ENCODE measurements at regions not wholly inside any gene's neighbourhood (a gene's known extent, or its start where the extent isn't known, plus 50 kb on each side); places are given as distances from the start of the nearest gene placed in this dataset.
"Not testable (repeated sequence)": the region's sequence is repeated elsewhere in the genome, so short reads cannot be mapped to it uniquely, and the experiment has no call there.

DNA sequence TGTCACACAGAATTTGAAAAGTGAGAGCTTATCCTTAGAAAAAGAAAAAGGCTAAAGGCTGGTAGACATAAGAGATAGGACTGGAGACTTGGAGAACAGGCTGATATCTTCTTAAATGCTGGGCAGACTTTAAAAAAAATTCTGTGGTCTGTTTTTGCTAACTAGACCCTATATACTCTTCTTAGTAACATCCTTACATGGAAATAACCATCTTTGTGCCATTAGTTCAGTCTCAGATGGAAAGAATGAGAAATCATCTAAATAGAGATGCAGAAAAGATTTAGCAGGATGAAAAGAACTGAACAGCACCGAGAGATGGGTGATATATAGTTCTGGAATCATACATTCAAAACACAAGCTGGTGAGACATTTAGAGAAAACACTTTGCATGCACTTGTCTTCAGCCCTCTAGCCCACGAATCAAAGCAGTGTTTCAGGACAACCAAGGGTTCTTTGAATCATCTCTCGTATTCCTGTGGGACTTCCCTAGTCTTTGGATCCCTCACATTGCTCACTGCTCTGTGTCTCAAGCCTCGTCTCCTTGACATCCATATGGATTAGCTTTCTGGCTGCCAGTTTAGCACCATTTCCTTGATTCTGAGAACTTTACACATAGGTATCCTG is 93.0 kb upstream of the LYSMD4 start:
- DNase-seq = no peak

DNA sequence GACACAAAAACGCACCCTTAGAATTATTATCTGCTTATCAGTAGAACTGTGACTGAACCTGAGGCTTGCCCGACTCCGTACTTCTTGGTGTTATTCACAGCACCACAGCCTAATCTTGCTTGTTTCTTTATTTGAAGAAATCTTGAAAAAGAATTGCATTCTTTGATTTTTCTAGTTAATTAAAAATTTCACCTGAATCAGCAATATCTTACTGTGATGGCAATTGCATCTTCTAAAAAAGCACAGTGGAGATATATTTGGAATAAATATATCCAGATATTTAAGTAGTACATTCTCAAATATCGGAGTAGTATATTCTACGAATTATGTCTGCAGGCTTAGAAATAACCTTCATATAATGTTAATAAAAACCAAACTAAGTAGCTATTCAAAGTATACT is 90.1 kb upstream of the LYSMD4 start:
- no peak for DNase-seq

DNA sequence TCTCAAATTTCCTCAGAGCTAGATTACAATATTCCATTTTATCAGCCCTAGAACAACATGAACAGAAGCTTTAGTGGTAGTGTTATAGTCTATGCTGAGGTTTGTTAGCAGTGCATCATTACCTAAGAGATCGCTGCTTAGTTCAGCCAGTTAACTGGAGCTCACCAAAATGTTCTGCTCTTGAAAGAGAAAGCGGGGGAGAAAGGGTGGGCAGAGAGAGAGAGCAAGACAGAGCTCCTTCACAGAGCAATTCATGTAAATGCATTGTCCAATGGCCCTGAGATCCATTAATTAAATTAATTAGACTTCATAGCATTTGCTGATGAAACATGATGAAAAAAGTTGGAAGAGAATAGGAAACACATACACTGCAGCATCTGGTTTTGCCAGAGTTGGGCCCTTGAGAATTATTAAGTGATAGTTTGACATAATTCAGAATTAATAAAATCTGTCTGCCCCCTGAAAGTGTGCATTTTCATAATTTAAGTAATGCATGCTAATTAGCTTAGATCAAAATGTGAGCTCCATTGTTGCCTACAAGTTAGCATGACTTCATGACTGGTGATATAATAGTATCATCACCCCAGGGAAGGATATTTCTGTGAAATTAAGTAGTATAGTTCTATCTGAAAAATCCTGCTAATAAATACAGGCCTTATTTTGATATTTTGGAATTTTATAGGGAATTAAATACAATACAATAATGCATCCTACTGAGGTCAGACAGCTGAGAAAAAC is 86.9 kb upstream of the LYSMD4 start:
- DNase-seq = no peak

DNA sequence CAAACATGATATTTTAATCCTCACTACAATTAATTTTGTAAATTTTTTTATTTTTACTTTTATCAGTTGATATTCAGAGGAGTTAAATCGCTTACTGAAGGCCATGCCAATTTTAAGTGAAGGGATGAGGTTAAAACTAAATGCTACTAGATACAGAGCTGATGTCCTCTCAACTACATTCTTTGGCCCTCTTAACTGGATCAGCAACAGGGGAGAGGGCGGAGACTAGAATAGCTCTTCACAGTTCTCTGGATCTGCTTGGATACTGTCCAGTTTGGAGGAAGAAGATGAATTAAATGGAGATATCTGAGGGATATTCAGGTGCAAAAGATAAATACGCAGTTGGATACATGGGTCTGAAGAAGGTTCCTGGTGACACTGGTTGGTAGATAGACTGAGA is 85.6 kb upstream of the LYSMD4 start:
- no peak for DNase-seq

DNA sequence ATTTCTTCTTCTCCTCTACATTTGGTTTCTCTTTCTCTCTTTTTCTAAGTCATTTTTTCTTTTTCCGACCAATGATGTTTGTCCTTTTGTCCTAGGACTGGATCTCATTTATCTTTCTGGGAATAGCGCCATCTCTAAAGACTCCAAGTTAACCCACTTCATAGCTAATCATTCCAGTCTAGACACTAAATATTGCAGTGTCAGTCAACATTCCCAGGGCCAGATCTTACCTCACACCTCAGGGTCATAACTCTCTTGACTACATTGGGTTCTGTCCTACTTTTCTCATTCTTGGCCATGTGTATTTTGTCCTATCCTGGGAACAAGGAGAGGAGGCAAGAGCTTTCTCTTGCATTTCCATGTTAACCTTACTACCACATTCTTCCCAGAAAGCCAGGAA is 83.6 kb upstream of the LYSMD4 start:
- DNase-seq = not testable (repeated sequence)

DNA sequence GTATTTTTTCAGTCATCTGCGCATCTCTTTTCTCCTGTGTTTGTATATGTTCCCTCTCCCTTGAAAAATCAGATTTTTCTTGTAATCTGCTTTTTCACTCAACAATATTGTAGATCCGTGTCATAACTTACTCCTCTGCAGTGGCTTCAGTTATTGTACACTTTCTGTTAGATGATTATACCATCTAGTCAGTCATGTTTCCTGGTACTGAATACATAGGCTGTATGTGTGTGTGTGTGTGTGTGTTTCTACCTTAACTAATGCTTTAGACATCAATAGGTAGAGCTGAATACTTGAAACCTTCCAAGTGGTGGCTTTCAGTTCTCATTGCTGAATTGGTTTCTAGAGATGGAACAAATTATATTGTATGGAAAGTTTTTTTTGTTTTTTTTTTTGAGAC is 77.4 kb upstream of the LYSMD4 start:
- DNase-seq = not testable (repeated sequence)

DNA sequence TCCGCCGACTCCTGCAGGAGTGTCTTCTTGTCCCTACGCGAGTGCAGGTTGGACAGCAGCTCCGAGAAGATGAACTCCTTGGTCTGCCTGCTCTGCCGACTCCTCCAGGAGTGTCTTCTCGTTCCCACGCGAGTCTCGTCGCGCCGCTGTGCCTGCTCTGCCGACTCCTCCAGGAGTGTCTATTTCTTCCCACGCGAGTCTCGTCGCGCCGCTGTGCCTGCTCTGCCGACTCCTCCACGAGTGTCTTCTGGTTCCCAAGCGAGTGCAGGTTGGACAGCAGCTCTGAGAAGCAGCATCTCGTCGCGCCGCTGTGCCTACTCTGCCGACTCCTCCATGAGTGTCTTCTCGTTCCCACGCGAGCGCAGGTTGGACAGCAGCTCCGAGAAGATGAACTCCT is 66.6 kb upstream of the LYSMD4 start:
- DNase-seq = not testable (repeated sequence)

DNA sequence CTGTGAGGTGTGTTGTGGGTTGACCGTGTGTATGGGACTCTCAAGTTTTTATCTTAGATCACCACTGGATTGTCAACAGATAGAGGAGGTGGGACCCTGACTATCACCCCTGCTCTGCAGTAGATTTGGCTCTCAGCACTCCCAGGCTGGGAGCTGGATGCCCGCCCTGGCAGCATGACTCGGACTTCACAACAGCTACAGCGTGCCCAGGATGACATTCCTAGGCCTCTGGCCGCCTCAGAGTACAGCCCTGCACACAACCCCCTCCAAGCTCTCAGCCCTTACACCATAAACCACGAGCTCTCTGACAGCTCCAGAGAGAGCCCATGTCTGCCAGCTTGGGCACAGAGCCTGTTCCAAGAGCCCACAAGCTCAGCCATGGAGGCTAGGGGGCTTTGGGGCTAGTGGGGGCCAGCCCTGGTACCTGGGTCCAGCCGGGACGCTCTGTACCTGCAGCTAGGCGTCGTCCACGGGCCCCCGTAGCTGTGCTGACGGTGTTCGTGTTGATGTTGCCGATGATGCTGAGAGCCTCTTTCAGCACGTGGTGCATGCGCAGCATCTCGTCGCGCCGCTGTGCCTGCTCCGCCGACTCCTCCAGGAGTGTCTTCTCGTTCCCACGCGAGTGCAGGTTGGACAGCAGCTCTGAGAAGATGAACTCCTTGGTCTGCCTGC is 66.1 kb upstream of the LYSMD4 start:
- peak in 1 of 51 donors; percentile 23 for DNase-seq

DNA sequence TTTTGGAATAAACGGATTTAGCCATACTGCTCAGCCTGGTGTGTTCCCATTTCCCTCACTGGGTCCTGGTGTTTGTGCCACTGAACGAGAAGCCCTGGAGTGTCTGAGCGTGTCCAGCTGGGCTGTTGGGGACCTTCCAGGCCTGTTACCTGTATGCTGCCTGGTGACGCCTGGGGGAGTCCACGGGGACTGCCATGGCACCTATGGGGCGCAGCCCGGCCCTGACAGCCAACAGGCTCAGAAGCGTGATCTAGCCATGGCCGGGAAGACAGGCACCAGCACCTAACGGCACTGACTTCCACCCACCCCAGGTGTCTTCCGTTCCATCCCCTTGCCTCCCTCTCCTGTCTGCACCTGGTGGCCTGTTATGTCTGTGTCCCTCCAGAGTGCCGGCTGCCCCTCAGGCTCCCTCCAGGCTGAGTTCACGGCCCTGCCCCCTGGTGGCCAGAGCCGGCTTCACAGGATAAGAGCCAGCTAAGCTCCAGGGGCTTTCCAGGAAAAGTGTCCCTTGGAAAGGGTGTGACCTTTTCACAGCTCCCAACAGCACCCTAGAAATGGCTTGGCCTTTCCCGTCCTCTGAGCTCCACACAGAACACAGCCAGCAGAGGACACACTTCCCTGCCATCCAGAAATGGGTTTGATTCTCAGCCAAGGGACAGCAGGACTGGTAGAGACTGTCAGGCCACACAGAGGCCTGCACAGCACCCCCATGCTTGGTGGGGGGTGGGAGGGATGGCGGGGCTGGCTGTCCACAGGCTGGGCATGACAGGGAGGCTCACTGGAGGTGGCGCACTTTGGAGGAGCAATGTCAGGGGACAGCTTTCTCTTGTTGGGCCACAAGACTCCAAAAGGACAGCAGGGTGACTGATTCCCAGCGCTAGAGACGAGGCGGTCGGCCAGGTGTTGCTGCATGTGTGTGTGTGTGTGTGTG is 64.0 kb upstream of the LYSMD4 start:
- DNase-seq = not testable (repeated sequence)

DNA sequence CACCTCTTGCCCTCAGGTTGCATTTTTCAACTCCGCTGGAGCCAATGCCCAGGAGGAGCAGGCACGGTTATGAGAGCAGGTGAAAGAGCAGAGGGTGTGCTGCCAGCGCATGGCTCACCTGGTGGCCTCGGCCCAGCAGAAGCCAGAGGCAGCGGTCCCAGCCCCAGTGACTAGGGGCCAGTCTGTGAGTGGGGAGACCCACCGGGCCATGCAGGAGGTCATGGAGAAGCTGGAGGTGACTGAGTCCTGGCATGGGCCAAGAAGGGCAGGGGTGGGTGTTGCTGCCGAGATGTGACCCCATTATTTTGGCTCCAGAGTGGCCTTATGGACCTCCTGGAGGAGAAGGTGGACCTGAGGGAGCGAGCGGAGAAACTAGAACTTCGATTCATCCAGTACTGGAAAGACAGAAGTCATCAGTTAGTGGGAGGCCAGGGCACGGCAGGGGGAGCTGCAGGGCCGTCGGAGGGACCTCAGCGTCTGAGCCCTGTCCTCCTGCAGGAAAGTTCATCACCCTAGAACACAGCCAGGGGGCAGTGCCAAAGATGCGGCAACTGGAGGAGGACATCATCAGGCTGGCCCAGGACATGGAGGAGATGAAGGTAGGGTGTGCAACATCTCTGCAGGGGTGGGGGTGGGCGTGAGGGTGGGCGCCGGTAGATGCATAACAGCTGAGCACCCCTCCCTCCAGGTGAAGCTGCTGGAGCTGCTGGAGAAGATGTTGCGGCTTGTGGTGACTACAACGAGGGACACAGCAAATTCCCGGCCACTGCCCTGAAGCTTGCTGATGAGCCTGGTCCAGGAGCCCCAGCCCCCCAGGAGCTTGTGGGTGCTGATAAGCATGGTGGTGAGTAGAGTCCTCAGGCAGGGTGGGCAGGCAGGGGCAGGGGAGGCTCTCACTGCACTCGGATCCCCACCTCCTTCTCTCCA is 58.9 kb upstream of the LYSMD4 start:
- DNase-seq = not testable (repeated sequence)

DNA sequence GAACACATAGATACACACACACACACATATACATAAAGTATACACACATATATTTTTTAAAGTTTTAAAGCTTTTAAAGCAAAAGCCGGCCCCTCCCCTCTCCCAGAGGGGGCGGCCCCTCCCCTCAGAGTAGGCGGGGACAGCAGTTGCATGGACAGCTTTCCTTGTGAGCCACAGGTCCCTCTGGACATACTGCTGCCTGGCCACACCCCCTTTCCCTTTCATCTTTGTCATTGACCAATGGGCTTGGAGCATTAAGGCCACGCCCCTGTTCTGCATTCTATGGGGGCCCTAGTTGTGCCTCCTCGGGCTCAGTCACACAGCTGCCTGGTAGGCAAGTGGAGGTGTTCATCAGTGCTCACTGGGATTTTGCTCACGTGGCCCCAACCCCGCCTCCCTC is 57.5 kb upstream of the LYSMD4 start:
- not testable (repeated sequence) for DNase-seq

DNA sequence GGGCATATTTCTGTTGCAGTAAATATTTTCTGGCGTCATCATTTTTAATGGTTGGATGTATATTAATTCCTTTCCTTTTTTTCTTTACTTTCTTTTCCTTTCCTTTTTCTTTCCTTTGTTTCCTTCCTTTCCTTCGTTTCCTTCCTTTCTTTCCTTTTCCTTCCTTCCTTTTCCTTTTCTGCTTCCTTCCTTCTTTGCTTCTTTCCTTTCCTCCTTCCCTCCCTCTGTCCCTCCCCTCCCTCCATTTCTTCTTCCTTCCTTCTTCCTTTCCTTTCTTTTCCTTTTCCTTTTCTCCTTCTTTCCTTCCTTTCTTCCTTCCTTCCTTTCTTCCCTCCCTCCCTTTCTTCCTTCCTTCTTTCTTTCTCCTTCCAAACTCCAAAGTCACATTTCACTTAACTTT is 54.9 kb upstream of the LYSMD4 start:
- DNase-seq = no peak

DNA sequence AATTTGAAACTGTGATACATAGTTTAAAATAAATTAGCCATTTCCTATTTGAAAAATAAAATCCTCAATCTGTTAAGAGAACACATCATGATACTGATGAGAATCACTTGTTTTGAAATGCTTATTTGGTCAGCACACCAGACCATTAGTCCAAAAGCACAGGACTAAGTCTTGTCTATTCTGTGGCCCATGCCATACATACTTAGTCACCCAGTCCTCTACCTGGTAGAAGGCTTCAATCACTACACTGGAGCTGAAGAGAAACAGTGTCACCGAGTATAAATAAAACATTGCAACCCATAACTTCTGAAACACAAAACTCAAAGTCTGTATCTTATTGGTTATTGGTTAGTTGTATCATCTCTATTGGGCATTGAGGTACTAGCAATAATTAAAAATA is 51.6 kb upstream of the LYSMD4 start:
- not testable (repeated sequence) for DNase-seq

DNA sequence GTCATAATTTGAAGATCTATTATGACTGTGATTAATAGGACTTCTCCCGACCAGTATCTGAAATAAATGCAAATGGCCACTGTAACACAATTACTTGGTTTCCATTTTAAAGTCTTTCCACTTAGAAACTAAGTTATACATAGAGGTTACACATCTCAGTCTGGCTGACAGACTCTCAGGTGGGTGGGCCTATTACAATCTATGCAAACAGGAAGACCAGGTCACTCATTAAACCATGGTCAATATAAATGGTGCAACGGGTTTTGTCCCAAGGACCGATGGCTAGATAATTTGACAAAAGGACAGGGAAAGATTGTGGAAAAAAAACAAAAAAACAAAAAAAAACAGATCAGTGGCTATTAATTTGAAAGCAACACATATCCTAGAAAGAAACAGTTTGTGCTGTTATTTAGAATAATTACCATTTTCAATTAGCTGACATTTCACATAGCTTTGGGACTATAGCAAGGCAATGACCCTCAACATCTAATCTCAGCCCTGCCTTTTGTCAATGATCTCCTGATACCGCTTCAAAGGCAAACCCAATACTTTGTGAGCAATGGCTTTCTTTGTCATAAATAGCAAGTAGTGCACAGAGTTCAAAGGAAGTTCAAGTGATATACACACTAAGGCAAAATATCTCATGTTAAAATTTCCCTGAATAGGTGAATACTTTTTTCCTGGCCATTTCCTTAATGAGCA is 50.8 kb upstream of the LYSMD4 start:
- DNase-seq = not testable (repeated sequence)
